K562 (cell line): ENCODE measurements at regions not wholly inside any gene's neighbourhood (a gene's known extent, or its start where the extent isn't known, plus 50 kb on each side); places are given as distances from the start of the nearest gene placed in this dataset.

Experiments used
- ATAC-seq: fragments of 200-7000 bp; cut with Tn5 transposase; 3 replicates; pipeline ENCODE4 v1.9.1; 2020; ENCODE audit warnings: moderate library complexity
- BruUV-seq: library from RNA; stranded (reverse); fragments of 400-500 nt; replicated peaks from 2 replicates; lab custom pipeline; 2021; lab: Mats Ljungman, UMichigan
- CTCF ChIA-PET: fragments of 300-600 bp; formaldehyde crosslinking; extraction: SDS; loops from one replicate; lab custom pipeline; 2021; ENCODE audit warnings: low intra/inter-chr PET ratio; lab: Yijun Ruan, JAX
- POLR2A ChIA-PET: fragments of 300-600, 350-650 bp; sonication (Branson Sonifier 250); formaldehyde crosslinking; extraction: SDS; loops from one replicate; lab custom pipeline; 2021; ENCODE audit warnings: antibody characterized with exemption, inconsistent platforms; lab: Yijun Ruan, JAX
- DNase-seq, 4 experiments: peaks; one replicate each; pipeline versions ENCODE4 v3.0.0 to v3.0.0-alpha.2; 2011 to 2018; ENCODE audit warnings: low spot score in 3 of 4, mixed read lengths in 3 of 4; ENCODE audit errors: extremely low read depth in 1 of 4
- FAIRE-seq: peaks from 2 replicates; lab custom pipeline; 2011; peaks lifted over from hg19 to GRCh38; lab: Jason Lieb, UNC
- H2AFZ ChIP-seq: 2 replicates; pipeline ENCODE4 v1.6.0; 2011; ENCODE audit warnings: low read depth, low read length, control low read depth, inconsistent platforms
- H3K27ac ChIP-seq: fragments of 200-600 bp; 3 replicates; pipeline ENCODE4 v1.8.0; 2011; ENCODE audit warnings: low read depth, mild to moderate bottlenecking, control low read depth, inconsistent platforms, low read length, moderate library complexity, mixed read lengths; ENCODE audit errors: extremely low read depth
- H3K27me3 ChIP-seq, 2 experiments: fragments of 300-600 bp in 1 of 2; 2 replicates in 1 of 2; 3 replicates in 1 of 2; pipeline versions ENCODE4 v1.6.0 to v1.8.0; 2011; ENCODE audit warnings: inconsistent platforms in 2 of 2, low read length in 2 of 2, mild to moderate bottlenecking in 1 of 2, mixed read lengths in 1 of 2, moderate library complexity in 1 of 2; ENCODE audit not compliant: control insufficient read depth in 2 of 2, insufficient read depth in 2 of 2
- H3K36me3 ChIP-seq: fragments of 300-600 bp; 3 replicates; pipeline ENCODE4 v1.8.0; 2011; ENCODE audit warnings: mild to moderate bottlenecking, low read length, inconsistent platforms; ENCODE audit not compliant: control insufficient read depth, insufficient read depth
- H3K4me1 ChIP-seq, 2 experiments: fragments of 200-600 bp in 1 of 2; replicated peaks in 1 of 2; 2 replicates in 1 of 2; 3 replicates in 1 of 2; pipeline versions ENCODE4 v1.5.1 to v1.8.0; 2011; ENCODE audit warnings: inconsistent platforms in 2 of 2, low read length in 2 of 2, mild to moderate bottlenecking in 1 of 2, mixed read lengths in 1 of 2, moderate library complexity in 1 of 2; ENCODE audit not compliant: control insufficient read depth in 2 of 2, insufficient read depth in 2 of 2
- H3K4me2 ChIP-seq: 2 replicates; pipeline ENCODE4 v1.6.1; 2011; ENCODE audit warnings: low read length, control low read depth, inconsistent platforms, mixed read lengths; ENCODE audit not compliant: insufficient read depth
- H3K4me3 ChIP-seq: fragments of 200-600 bp; sonication (generic), shearing (Covaris generic); 2 replicates; pipeline ENCODE4 v1.5.1; 2016; ENCODE audit warnings: control low read depth, inconsistent platforms
- H3K79me2 ChIP-seq: fragments of 200-600 bp; 3 replicates; pipeline ENCODE4 v1.8.0; 2011; ENCODE audit warnings: low read length, inconsistent platforms; ENCODE audit not compliant: control insufficient read depth, insufficient read depth
- H3K9ac ChIP-seq, 2 experiments: 2 replicates each; pipeline versions ENCODE4 v1.6.0 to v1.6.1; 2011; ENCODE audit warnings: low read depth in 2 of 2, low read length in 2 of 2, control low read depth in 1 of 2, inconsistent platforms in 1 of 2, mild to moderate bottlenecking in 1 of 2, mixed read lengths in 1 of 2; ENCODE audit not compliant: insufficient read depth in 1 of 2
- H3K9me1 ChIP-seq: one replicate; pipeline ENCODE4 v1.6.0; 2011; ENCODE audit warnings: inconsistent platforms, mild to moderate bottlenecking, low read length, moderate library complexity; ENCODE audit not compliant: control insufficient read depth, insufficient read depth
- H3K9me3 ChIP-seq: replicated peaks from 2 replicates; pipeline ENCODE4 v1.5.1; 2011; ENCODE audit warnings: low read depth, low read length, inconsistent platforms; ENCODE audit not compliant: control insufficient read depth, insufficient read depth
- H4K20me1 ChIP-seq: replicated peaks from 2 replicates; pipeline ENCODE4 v1.6.1; 2011; ENCODE audit warnings: low read length, inconsistent platforms, mixed read lengths; ENCODE audit not compliant: control insufficient read depth, insufficient read depth
- FOXA3 ChIP-seq, 2 experiments: fragments of 450-650 bp in 1 of 2; sonication (generic) in 1 of 2; formaldehyde crosslinking; IDR thresholded peaks in 1 of 2; conservative IDR thresholded peaks in 1 of 2; 2 replicates each; pipeline versions ENCODE4 v1.4.0 to v1.8.0; 2020 to 2022; ENCODE audit warnings: mild to moderate bottlenecking in 2 of 2, missing genetic modification reagents in 1 of 2
- MBD2 ChIP-seq: sonication (generic); IDR thresholded peaks from 2 replicates; pipeline ENCODE4 v1.6.1; 2016; ENCODE audit warnings: low read depth, borderline replicate concordance
- POLR2H ChIP-seq: IDR thresholded peaks from 2 replicates; pipeline ENCODE4 v1.6.1; 2016; ENCODE audit warnings: missing genetic modification characterization, low read depth, mild to moderate bottlenecking, control low read depth, missing compliant biosample characterization, moderate library complexity
- POLR3G ChIP-seq: IDR thresholded peaks from 2 replicates; pipeline ENCODE4 v1.6.1; 2011; ENCODE audit not compliant: insufficient read length, insufficient replicate concordance; ENCODE audit errors: extremely low read depth
- PTTG1 ChIP-seq: fragments of 450-650 bp; IDR thresholded peaks from 2 replicates; pipeline ENCODE4 v1.6.1; 2016; ENCODE audit warnings: low read depth, mild to moderate bottlenecking, missing genetic modification characterization, missing compliant biosample characterization
- TEAD1 ChIP-seq, 2 experiments: fragments of 450-650 bp in 1 of 2; sonication (generic) in 1 of 2; formaldehyde crosslinking; IDR thresholded peaks; 2 replicates each; pipeline versions ENCODE4 v1.4.0 to v1.8.0; 2020 to 2022; ENCODE audit warnings: mild to moderate bottlenecking in 2 of 2, missing genetic modification reagents in 1 of 2
- THRA ChIP-seq: fragments of 450-650 bp; IDR thresholded peaks from 2 replicates; pipeline ENCODE4 v1.6.1; 2017; ENCODE audit warnings: mild to moderate bottlenecking, moderate library complexity
- ZNF12 ChIP-seq: sonication (generic); formaldehyde crosslinking; IDR thresholded peaks from 2 replicates; pipeline ENCODE4 v1.4.0; 2020; ENCODE audit warnings: mild to moderate bottlenecking, missing genetic modification reagents
- WGBS: fragments of 100-300 bp; shearing (Covaris generic); methylation state at CpG from one replicate; pipeline ENCODE4 v1.1.6; 2016; ENCODE audit warnings: low coverage, mixed read lengths; ENCODE audit not compliant: insufficient coverage; ENCODE audit errors: missing lambda C conversion rate; 5-methylcytosine and 5-hydroxymethylcytosine counted together
- in situ Hi-C: fragments of 300-500 bp; cut with MboI; formaldehyde crosslinking; loops from 4 replicates; pipeline ENCODE4 v1.15.0; 2018; ENCODE audit warnings: inconsistent platforms, mixed read lengths
- intact Hi-C: fragments of 100-400 bp; cut with micrococcal nuclease; formaldehyde crosslinking; loops from 2 replicates; pipeline ENCODE4 v1.14.2; 2022
- TF ChIP-seq, protein P1 (sequence below): fragments of 450-650 bp; formaldehyde crosslinking; IDR thresholded peaks from 2 replicates; pipeline ENCODE4 v1.4.0; 2022; ENCODE audit warnings: missing genetic modification characterization

GRCh38 chr13:26485288-26485687, 72.2 kb upstream of the WASF3 start:
- no peak overlapping the region for H2AFZ ChIP-seq
- 0% methylated on average over 7 of the region's 7 CpGs for WGBS
- FAIRE-seq (no peak), DNase-seq (no peak), ATAC-seq (no peak)
- CTCF ChIA-PET = no interaction called here
- POLR2A ChIA-PET = no interaction called here
- no peaks in the 10 kb centered on the region; a peak in 1 of 5 replicates for H3K4me1 ChIP-seq
- intact Hi-C loops (loop anchor here (10.0 kb wide), 1 partner anchor 440 kb away; no protein-coding TSS in a partner anchor), in situ Hi-C loops (loop anchor here (5.0 kb wide), 1 partner anchor 303 kb away; no protein-coding TSS in a partner anchor)
- no peak for TF ChIP-seq PTTG1
- no peak for TF ChIP-seq THRA
- TF ChIP-seq FOXA3 (CRISPR knock-in tag; conservative IDR thresholded peaks at IDR 0.05 in 1 of 2, IDR thresholded peaks at IDR 0.05 in 1 of 2) = no peak
- no peak for TF ChIP-seq TEAD1 (CRISPR knock-in tag; IDR thresholded peaks at IDR 0.05)
- no peak for TF ChIP-seq POLR2H (tag)
- no peak for TF ChIP-seq MBD2
- TF ChIP-seq, protein P1, sequence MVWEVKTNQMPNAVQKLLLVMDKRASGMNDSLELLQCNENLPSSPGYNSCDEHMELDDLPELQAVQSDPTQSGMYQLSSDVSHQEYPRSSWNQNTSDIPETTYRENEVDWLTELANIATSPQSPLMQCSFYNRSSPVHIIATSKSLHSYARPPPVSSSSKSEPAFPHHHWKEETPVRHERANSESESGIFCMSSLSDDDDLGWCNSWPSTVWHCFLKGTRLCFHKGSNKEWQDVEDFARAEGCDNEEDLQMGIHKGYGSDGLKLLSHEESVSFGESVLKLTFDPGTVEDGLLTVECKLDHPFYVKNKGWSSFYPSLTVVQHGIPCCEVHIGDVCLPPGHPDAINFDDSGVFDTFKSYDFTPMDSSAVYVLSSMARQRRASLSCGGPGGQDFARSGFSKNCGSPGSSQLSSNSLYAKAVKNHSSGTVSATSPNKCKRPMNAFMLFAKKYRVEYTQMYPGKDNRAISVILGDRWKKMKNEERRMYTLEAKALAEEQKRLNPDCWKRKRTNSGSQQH (CRISPR knock-in tag) = no peak
- no peak for TF ChIP-seq ZNF12
- TF ChIP-seq POLR3G = no peak
- no peaks in the 10 kb centered on the region for H4K20me1 ChIP-seq
- H3K79me2 ChIP-seq = no peaks in the 10 kb centered on the region
- H3K27me3 ChIP-seq = peaks cover 0 to 22% of the 10 kb centered on the region in 2 experiments; a peak in 3 of 5 replicates
- no peaks in the 10 kb centered on the region for H3K9me1 ChIP-seq
- no peak overlapping the region for H3K4me3 ChIP-seq
- no TSS peak for BruUV-seq
- no peaks in the 10 kb centered on the region for H3K36me3 ChIP-seq
- no peak overlapping the region for H3K4me2 ChIP-seq
- H3K9me3 ChIP-seq = no peaks in the 10 kb centered on the region
- H3K9ac ChIP-seq = no peak overlapping the region
- H3K27ac ChIP-seq = no peak overlapping the region
